HG02798 (cell line): ENCODE measurements at regions not wholly inside any gene's neighbourhood (a gene's known extent, or its start where the extent isn't known, plus 50 kb on each side); places are given as distances from the start of the nearest gene placed in this dataset.

Source experiments
- ATAC-seq: cut with Tn5 transposase; IDR thresholded peaks from one replicate; pipeline ENCODE4 v1.9.1; 2021; ENCODE audit warnings: mild to moderate bottlenecking; ENCODE audit not compliant: unreplicated experiment, poor library complexity

DNA sequence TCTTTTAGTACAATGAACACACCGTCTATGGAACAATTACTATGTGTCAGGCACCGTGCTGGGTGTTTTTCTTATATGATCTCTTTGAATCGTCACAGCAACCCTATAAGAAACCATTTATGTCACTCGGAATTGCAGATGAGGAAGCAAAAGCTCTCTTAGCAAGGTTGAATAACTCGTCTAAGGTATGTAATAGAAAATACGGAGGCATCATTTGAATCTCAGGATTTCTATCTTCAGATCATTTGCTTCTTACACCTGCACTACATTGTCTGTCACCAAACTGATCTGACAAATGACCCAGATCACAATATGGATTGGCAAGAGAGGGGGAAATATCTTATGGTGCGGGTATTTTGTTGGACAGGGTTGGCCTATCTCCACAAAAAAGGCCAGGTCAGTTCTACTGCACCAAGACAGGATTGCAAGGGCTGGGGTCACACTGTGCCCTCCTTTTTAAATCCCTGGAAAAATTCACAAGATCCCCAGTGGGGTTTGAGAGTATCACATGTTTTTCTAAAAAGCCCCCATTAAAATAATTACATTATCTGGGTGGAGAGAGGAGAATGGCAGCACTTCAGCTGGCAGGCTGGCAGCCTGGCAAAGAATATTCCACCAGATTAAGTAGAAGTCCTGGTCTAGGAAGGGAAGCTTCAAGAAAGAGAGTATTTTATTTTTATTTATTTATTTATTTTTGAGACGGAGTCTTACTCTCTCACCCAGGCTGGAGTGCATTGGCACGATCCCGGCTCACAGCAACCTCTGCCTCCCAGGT is 110.7 kb upstream of the CLMP start:
- ATAC-seq: no peak

DNA sequence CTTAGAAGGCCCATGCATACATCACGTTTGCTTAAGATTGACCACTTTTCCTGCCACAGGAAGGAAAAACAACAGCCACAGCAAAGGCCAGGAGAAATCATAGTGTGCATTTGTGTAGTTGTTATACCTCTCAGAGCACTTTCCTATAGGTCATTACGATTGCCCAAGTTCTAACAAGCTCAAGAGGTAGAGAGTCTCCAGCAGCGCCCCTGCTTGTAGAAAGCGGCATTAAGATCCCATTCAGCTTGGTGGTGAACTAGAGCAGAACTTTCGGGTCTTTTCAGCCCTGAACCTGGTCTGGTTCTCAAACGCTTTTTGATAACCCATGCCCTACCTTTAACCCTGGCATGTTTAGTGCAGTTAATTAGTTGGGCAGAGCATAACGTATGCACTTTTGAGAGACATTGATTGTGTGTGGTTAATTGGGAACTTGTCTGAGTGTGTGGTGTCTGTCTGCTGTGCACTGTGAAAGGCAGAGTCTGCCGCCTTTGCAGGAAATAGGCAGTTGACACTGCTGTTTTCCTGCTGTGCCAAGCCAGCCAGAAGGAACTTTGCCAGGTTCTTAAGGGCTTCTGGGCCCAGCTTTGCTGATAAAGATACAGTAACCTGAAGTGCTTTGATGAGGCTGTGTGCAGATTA is 109.9 kb upstream of the CLMP start:
- no peak for ATAC-seq

- ATAC-seq: no peak
These were observed 108.9 kb upstream of the CLMP start for GRCh38 chr11:123303924-123304323.

DNA sequence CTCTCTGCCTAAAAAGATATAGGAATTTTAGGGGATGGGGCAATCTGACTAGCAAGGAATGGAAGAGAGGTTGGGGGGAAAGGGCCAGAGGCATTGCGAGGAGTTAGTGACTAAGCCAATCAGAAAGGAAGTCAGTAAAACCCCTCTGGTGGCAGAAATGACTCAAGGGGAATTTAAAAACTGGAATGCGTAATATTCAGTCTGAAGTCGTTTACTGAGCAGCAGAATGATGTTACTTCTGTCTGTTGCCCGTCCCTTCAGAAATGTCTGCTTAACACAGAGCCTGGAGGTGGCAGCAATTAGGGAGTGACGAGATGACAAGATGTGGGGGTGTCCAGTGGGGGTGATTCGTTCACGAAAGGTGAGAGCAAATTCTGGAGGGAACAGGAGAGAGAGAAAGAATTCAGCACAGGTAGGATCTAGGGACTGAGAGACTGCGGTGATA is 107.7 kb upstream of the CLMP start:
- peak; percentile 45 for ATAC-seq

DNA sequence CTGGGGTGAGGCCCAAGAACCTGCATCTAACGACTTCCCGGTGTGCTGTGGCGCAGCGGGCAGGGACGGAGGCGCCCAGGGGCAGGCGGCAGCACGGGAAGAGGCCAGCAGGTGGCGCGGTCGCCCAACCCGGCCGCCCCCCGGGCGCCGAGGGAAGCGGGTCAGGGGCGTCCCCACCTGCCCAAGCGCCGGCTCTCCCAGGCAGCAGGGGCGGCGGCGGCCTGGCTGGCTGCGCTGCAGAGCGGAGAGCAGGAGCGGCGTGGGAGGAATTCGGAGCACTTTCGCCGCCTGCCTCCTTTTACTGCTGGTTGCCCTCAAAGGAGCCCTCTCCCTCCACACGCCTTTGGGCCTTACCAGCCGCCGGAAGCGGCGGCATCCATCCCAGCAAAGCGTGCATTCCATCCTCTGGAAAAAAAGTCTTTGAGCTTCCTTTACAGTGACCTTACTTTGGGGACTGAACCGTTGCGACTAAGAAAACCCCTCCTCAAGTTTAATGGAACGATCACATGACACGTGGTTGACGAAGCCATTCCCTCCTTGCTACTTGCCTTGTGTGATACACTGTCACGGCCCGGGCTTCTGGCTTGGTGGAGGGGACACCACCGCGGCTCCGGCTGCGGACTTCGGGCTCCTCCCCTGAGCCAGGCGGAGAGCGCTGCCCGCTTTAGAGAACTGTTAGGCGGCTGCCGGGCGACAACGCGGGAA is 106.8 kb upstream of the CLMP start:
- peak; percentile 77 for ATAC-seq

DNA sequence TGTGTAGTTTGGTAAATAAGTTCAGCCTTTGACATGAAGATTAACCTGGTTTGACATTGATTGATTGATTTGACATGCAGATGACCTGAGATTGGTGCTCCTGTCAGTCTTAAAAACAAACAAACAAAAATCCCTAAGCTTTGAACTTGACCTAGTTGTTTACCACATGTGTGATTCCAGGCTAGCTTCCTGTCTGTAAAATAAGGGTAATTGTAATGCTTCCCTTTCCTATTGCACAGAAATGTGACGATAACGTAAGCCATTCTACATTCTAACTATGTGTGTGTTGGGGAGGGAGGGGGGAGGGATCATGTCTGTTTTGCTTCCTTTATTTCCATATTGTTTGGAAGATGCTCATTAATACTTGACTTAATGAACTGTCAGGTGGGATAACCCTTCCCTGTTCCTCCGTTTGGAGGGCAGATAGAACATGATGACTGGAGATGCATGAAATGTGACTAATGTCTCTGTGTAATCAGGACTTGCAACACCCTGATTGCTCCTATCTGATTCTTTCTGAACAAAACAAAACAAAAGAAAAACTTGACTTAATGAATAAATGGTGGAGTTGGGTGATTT is 106.1 kb upstream of the CLMP start:
- ATAC-seq: no peak

DNA sequence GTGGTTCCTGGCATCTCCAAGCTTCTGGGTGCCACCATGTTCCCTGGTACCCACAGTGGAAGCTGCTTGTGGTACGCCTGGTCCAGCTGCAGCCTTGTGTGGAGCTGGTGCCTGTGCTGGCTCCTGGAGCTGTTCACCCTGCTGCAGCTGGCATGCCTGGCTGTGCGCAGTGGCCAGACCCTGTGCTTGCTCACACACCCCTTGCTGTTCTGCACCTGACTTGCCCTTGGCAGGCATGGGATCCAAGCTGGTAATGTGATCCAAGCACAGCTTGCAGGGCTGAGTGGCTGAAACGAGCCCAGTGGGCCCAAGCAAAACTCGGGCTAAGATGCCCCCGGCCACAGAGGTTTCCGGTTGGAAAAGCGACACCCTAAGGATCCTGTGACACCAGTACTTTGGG is 104.7 kb upstream of the CLMP start:
- no peak for ATAC-seq

DNA sequence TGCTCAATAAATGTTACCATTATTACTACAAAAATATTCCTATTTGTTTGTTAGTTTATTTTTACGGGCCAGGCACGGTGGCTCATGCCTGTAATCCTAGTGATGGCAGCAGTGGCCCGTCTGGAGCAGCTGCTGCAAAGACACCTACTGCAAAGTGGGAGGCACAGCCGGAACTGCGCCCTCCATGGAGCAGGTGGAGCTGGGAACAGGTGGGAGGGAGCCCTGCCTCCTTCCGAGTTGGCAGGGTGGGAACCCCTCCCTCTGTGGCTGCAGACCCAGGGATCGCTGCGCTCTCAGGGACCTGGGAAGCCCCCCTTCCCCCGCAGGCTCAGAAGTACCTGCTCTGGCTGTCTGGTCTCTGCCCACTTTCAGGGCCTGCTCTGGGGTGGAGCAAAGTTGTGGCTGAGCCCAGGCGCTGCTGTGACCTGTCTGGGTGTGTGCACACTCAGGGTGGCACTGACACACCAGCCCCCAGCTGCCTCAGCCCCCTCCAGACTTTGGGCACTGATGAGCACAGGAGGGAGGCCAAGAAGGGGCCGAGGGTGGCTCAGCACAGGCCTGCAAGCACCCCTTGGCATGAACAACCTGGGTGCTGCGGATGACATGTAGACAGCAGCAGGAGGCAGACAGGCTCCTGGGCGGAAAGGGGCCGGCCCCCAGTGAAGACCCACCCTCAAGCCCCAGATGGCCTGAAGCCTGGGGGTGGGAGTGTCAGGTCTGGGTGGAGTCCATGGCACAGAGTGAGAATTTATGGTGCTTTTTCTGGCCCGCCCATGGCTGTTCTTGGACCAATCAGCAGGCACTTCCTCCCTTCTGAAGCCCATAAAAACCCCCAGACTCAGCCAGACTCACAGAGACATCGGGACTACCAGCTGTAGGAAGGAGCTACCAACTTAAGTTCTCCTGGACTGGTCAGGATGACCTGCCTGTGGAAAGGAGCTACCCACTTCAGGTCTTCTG is 103.7 kb upstream of the CLMP start:
- no peak for ATAC-seq

DNA sequence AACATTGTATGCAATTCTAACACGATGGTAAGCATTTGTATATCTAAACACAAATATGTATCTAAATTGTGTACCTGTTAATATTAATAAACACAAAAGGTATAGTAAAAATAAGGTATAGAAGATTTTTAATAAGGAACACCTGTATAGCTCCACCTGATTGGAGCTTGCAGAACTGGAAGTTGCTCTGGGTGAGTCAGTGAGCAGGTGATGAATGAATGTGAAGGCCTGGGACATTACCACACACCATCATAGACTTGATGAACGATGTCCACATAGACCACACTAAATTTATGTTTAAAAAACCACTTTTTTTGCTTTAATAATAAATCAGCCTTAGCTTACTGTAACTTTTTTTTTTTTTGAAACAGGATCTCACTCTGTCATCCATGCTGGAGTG is 97.6 kb upstream of the CLMP start:
- ATAC-seq: no peak

- no peak for ATAC-seq
These were observed 96.3 kb upstream of the CLMP start for GRCh38 chr11:123291201-123291869.

DNA sequence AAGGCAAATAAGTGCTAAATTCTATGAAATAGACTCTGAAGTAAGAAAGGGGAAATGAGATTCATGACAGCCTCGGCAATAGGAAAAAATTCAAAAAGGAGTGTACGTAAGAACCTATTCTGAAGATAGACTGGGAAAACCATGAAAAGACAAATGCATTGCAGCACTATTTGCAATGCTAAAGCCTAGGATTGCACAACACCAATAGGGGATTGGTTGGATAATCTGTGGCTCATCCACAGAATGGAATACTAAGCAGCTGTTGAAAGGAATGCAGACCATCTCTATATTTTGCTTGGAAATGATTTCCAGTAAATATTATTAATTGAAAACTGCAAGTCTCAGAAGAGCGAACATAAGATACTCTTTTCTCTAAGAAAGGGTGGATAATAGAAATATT is 91.7 kb upstream of the CLMP start:
- no peak for ATAC-seq

DNA sequence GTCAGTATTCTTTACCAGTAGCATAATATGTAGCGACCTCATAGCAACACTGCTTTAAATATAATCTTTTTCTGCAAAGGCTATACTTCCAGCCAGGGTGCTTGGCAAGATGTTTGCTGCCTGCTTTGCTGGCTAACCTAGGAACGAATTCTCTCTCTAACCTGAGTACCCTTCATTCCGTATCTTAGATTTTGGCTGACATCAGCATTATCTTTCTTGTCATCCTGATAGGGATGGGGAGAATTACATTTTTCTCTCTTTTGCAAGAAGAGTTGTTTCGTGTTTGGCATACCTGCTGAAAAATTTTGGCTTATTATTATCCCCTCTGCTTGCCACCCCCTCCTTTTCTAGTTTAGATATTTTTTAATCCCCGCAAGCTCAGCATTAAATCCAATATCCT is 91.2 kb upstream of the CLMP start:
- ATAC-seq: no peak

GRCh38 chr11:123284454-123284853 is 89.4 kb upstream of the CLMP start:
- no peak for ATAC-seq

GRCh38 chr11:123282597-123282996 is 87.5 kb upstream of the CLMP start:
- ATAC-seq: no peak

GRCh38 chr11:123273616-123274015 is 78.6 kb upstream of the CLMP start:
- ATAC-seq: no peak

- ATAC-seq: no peak
These were observed 77.5 kb upstream of the CLMP start for GRCh38 chr11:123272565-123272964.

- ATAC-seq: no peak
These were observed 73.1 kb upstream of the CLMP start for GRCh38 chr11:123268156-123268555.

- ATAC-seq: no peak
These were observed 70.9 kb upstream of the CLMP start for GRCh38 chr11:123265951-123266350.

DNA sequence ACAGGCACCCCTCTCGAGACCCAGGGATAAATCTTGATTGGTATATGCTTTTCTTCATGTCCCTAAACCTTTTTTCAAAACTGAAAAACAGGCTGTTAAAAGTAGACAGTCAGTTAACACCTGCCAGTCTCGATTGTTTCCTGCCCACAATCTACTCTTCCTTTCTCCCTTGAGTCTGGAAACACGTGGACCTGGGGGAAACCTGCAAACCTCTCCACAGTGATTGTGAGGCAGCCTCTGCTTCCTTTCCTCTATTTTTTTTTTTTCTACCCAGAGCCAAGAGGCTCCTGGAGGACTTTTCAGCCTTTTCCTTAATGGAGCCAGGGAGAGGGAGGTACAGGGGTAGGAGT is 69.4 kb upstream of the CLMP start:
- no peak for ATAC-seq
